Activated T-helper 17 cell treated with anti-CD3 and anti-CD28 coated beads, Interleukin-2, amount 50 U/mL, for 72 hours (primary cell): ENCODE measurements at regions not wholly inside any gene's neighbourhood (a gene's known extent, or its start where the extent isn't known, plus 50 kb on each side); places are given as distances from the start of the nearest gene placed in this dataset.

Source experiments
- ATAC-seq: fragments of 150-1000 bp; cut with Tn5 transposase; replicated peaks from 2 replicates; pipeline ENCODE4 v1.10.0; 2021; ENCODE audit warnings: mild to moderate bottlenecking, moderate library complexity
- H3K27ac Mint-ChIP-seq: one replicate; pipeline ENCODE4 v1.8.0; 2022; ENCODE audit warnings: mixed read lengths
- H3K27me3 Mint-ChIP-seq: one replicate; pipeline ENCODE4 v1.8.0; 2022; ENCODE audit warnings: mixed read lengths
- H3K36me3 Mint-ChIP-seq: one replicate; pipeline ENCODE4 v1.8.0; 2022; ENCODE audit warnings: low read depth, mild to moderate bottlenecking, mixed read lengths
- H3K4me1 Mint-ChIP-seq: one replicate; pipeline ENCODE4 v1.8.0; 2022; ENCODE audit warnings: mixed read lengths
- H3K4me3 Mint-ChIP-seq: one replicate; pipeline ENCODE4 v1.8.0; 2022; ENCODE audit warnings: mild to moderate bottlenecking, mixed read lengths
- H3K9me3 Mint-ChIP-seq: one replicate; pipeline ENCODE4 v1.8.0; 2022; ENCODE audit warnings: mixed read lengths

- H3K9me3 Mint-ChIP-seq: peaks cover 6% of the 10 kb centered on the region
Measured at GRCh38 chr20:39243962-39244361, 281.8 kb downstream of the DHX35 start.

DNA sequence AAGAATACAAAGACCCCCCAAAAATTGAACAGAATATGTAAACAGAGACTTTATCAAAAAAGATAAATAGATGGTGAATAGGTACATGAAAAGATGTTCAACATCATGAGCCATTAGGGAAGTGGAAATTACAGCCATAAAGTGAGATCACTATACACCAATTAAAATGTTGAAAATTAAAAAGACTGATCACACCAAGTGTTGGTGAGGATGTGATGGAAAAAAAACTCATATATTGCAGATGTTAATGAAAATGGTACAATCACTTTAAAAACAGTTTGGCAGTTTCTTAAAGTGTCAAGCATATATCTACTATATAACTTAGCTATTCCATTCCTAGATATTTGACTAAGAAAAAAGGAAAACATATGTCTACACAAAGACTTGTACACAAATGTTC is 280.5 kb downstream of the DHX35 start:
- peaks cover 3% of the 10 kb centered on the region for H3K27me3 Mint-ChIP-seq
- no peak for ATAC-seq
- H3K4me1 Mint-ChIP-seq: peaks cover 7% of the 10 kb centered on the region
- no peak overlapping the region for H3K4me3 Mint-ChIP-seq
- H3K27ac Mint-ChIP-seq: no peak overlapping the region
- H3K9me3 Mint-ChIP-seq: peaks cover 6% of the 10 kb centered on the region
- no peaks in the 10 kb centered on the region for H3K36me3 Mint-ChIP-seq

More at GRCh38 chr20:39243962-39244361, 281.8 kb downstream of the DHX35 start:
- Mint-ChIP-seq H3K36me3 (no peaks in the 10 kb centered on the region), H3K27me3 (peaks cover 1% of the 10 kb centered on the region), H3K4me3 (no peak overlapping the region), H3K27ac (no peak overlapping the region), H3K4me1 (peaks cover 7% of the 10 kb centered on the region)
- no peak for ATAC-seq

GRCh38 chr20:39234520-39235095 is 272.5 kb downstream of the DHX35 start:
- ATAC-seq: no peak
- Mint-ChIP-seq H3K36me3 (no peaks in the 10 kb centered on the region), H3K27me3 (peaks cover 7% of the 10 kb centered on the region), H3K4me1 (no peaks in the 10 kb centered on the region), H3K27ac (no peak overlapping the region), H3K9me3 (no peaks in the 10 kb centered on the region), H3K4me3 (no peak overlapping the region)

GRCh38 chr20:39233755-39234154 is 271.6 kb downstream of the DHX35 start:
- no peaks in the 10 kb centered on the region for H3K9me3 Mint-ChIP-seq
- no peak overlapping the region for H3K27ac Mint-ChIP-seq
- no peaks in the 10 kb centered on the region for H3K4me1 Mint-ChIP-seq
- ATAC-seq: no peak
- no peak overlapping the region for H3K4me3 Mint-ChIP-seq
- no peaks in the 10 kb centered on the region for H3K36me3 Mint-ChIP-seq
- H3K27me3 Mint-ChIP-seq: peaks cover 6% of the 10 kb centered on the region

- Mint-ChIP-seq H3K4me3 (no peak overlapping the region), H3K4me1 (no peaks in the 10 kb centered on the region), H3K27ac (no peak overlapping the region), H3K36me3 (no peaks in the 10 kb centered on the region), H3K9me3 (no peaks in the 10 kb centered on the region), H3K27me3 (peaks cover 9% of the 10 kb centered on the region)
- ATAC-seq: no peak
Measured at GRCh38 chr20:39227416-39227815, 265.3 kb downstream of the DHX35 start.

GRCh38 chr20:39225978-39226377 is 263.8 kb downstream of the DHX35 start:
- H3K4me1 Mint-ChIP-seq: no peaks in the 10 kb centered on the region
- no peak overlapping the region for H3K4me3 Mint-ChIP-seq
- ATAC-seq: no peak
- no peaks in the 10 kb centered on the region for H3K36me3 Mint-ChIP-seq
- no peaks in the 10 kb centered on the region for H3K9me3 Mint-ChIP-seq
- H3K27me3 Mint-ChIP-seq: peaks cover 9% of the 10 kb centered on the region
- H3K27ac Mint-ChIP-seq: no peak overlapping the region

GRCh38 chr20:39225536-39225935 is 263.4 kb downstream of the DHX35 start:
- Mint-ChIP-seq H3K9me3 (no peaks in the 10 kb centered on the region), H3K4me3 (no peak overlapping the region), H3K4me1 (no peaks in the 10 kb centered on the region), H3K27me3 (peaks cover 9% of the 10 kb centered on the region), H3K27ac (no peak overlapping the region), H3K36me3 (no peaks in the 10 kb centered on the region)
- no peak for ATAC-seq

GRCh38 chr20:39222101-39222500 is 260.0 kb downstream of the DHX35 start:
- Mint-ChIP-seq H3K4me3 (no peak overlapping the region), H3K4me1 (no peaks in the 10 kb centered on the region), H3K9me3 (no peaks in the 10 kb centered on the region), H3K27ac (no peak overlapping the region), H3K36me3 (no peaks in the 10 kb centered on the region), H3K27me3 (peaks cover 9% of the 10 kb centered on the region)
- ATAC-seq: no peak

DNA sequence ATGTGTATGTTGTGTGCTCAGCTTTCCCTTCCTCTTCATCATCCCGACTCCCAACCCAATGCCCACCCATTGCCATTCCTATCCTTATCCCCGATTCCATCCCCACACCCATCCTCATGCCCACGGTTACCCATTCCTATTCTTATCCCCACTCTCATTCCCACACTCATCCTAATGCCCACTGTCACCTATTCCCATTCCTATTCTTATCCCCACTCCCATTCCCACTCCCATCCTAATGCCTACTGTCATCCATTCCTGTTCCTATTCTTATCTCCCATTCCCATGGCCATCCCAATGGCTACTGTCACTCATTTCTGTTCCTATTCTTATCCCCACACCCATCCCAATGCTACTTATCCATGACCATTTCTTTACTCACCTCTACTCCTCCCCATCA is 254.1 kb downstream of the DHX35 start:
- Mint-ChIP-seq H3K4me3 (no peak overlapping the region), H3K27ac (no peak overlapping the region), H3K36me3 (no peaks in the 10 kb centered on the region), H3K4me1 (no peaks in the 10 kb centered on the region), H3K27me3 (peaks cover 24% of the 10 kb centered on the region), H3K9me3 (no peaks in the 10 kb centered on the region)
- no peak for ATAC-seq

- no peaks in the 10 kb centered on the region for H3K36me3 Mint-ChIP-seq
- ATAC-seq: no peak
- no peaks in the 10 kb centered on the region for H3K9me3 Mint-ChIP-seq
- H3K4me3 Mint-ChIP-seq: no peak overlapping the region
- no peaks in the 10 kb centered on the region for H3K4me1 Mint-ChIP-seq
- peaks cover 25% of the 10 kb centered on the region for H3K27me3 Mint-ChIP-seq
- no peak overlapping the region for H3K27ac Mint-ChIP-seq
Measured at GRCh38 chr20:39214828-39215227, 252.7 kb downstream of the DHX35 start.

- ATAC-seq: no peak
- no peak overlapping the region for H3K4me3 Mint-ChIP-seq
- H3K27ac Mint-ChIP-seq: no peak overlapping the region
- no peaks in the 10 kb centered on the region for H3K36me3 Mint-ChIP-seq
- peaks cover 26% of the 10 kb centered on the region for H3K27me3 Mint-ChIP-seq
- H3K9me3 Mint-ChIP-seq: no peaks in the 10 kb centered on the region
- no peaks in the 10 kb centered on the region for H3K4me1 Mint-ChIP-seq
Measured at GRCh38 chr20:39213476-39214145, 251.5 kb downstream of the DHX35 start.

- H3K4me3 Mint-ChIP-seq: no peak overlapping the region
- no peak for ATAC-seq
- no peaks in the 10 kb centered on the region for H3K9me3 Mint-ChIP-seq
- H3K4me1 Mint-ChIP-seq: no peaks in the 10 kb centered on the region
- H3K27ac Mint-ChIP-seq: no peak overlapping the region
- no peaks in the 10 kb centered on the region for H3K36me3 Mint-ChIP-seq
- H3K27me3 Mint-ChIP-seq: peaks cover 23% of the 10 kb centered on the region
Measured at GRCh38 chr20:39211060-39211748, 249.1 kb downstream of the DHX35 start.

DNA sequence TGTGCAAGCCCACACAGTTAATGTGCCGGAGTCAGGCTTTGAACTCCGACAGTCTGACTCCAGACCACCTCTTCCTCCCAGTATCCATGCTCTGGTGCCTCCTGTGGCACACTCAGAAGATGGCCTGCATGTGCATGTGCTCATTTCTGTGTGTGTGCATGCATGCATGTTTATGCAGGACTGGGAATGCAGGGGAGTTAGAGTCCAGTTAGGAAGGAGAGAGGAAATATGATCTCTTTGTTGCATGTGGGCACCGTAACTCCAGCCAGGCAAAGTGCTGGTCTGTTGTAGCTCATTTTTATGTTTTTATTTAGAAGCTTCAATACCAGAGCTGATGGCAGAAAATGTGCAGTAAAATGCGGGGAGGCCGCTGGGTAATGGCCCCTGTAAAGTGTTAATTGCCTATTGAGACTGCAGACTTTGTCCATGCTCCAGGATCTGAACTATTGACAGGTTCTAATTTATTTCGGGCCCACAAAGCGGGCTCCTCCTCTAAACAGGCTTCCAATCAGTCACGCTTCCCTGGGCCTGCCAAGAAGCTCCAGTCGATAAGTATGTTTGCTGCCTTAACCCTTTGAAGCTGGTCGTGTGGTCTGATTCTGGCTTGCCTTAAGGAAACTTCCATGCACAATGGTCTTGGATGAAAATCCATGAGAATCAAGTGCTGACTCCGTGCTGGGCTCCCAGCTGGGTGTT is 248.3 kb downstream of the DHX35 start:
- Mint-ChIP-seq H3K27me3 (peaks cover 16% of the 10 kb centered on the region), H3K4me1 (no peaks in the 10 kb centered on the region), H3K9me3 (no peaks in the 10 kb centered on the region), H3K4me3 (no peak overlapping the region), H3K27ac (no peak overlapping the region), H3K36me3 (no peaks in the 10 kb centered on the region)
- no peak for ATAC-seq

DNA sequence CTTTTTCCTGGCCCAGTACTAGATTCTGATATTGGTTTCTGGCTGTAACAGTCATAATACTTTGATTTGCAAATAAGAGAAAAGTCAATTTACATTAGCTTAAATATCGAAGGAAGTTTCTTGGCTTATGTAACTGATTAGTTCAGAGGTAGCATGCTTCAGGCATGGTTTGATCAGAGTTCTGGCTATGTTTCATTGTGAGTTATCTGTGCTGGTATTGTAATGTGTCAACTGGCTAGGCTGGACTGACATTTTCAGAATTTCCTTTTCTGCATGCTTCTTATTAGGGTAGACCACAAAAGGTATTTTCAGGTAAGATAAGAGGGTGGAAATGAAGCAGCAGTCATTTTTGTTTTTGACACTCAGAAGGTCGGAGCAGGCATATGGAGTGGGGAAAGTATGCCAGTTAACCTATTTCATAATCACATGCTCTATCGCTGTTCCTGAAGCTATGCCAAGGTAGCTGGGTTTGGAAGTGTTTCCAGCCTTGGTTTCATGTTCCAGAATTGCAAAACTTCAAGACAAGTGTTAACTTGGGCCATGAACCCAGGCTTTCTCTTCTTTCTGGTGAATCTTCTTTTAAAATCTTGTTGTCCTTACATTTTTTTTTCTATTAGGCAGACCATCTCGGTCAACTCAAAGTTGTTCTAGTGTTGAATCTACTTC is 244.9 kb downstream of the DHX35 start:
- ATAC-seq: no peak
- Mint-ChIP-seq H3K4me3 (no peak overlapping the region), H3K36me3 (no peaks in the 10 kb centered on the region), H3K4me1 (no peaks in the 10 kb centered on the region), H3K27me3 (peaks cover 17% of the 10 kb centered on the region), H3K9me3 (no peaks in the 10 kb centered on the region), H3K27ac (no peak overlapping the region)
